Endodermal cell (in vitro differentiated cells): ENCODE measurements at regions not wholly inside any gene's neighbourhood (a gene's known extent, or its start where the extent isn't known, plus 50 kb on each side); places are given as distances from the start of the nearest gene placed in this dataset.

Source experiments
- DNase-seq: peaks from one replicate; pipeline ENCODE4 v3.0.0-alpha.2; 2017
- H3K27ac ChIP-seq: 2 replicates; pipeline ENCODE4 v1.5.1; 2013; ENCODE audit warnings: mild to moderate bottlenecking, low read depth, low read length, moderate library complexity
- H3K27me3 ChIP-seq: 2 replicates; pipeline ENCODE4 v1.6.1; 2013; ENCODE audit warnings: mild to moderate bottlenecking, low read length, moderate library complexity; ENCODE audit not compliant: insufficient read depth, control insufficient read depth, poor library complexity, severe bottlenecking
- H3K36me3 ChIP-seq: 2 replicates; pipeline ENCODE4 v1.7.0; 2013; ENCODE audit warnings: mild to moderate bottlenecking, low read length, moderate library complexity; ENCODE audit not compliant: control insufficient read depth, insufficient read depth
- H3K4me1 ChIP-seq: one replicate; pipeline ENCODE4 v1.7.0; 2013; ENCODE audit warnings: low read length; ENCODE audit not compliant: control insufficient read depth, insufficient read depth
- H3K4me3 ChIP-seq: 2 replicates; pipeline ENCODE4 v1.5.1; 2013; ENCODE audit warnings: mild to moderate bottlenecking, low read length, moderate library complexity
- H3K9ac ChIP-seq: 2 replicates; pipeline ENCODE4 v1.6.1; 2013; ENCODE audit warnings: mild to moderate bottlenecking, low read length, moderate library complexity; ENCODE audit not compliant: poor library complexity, severe bottlenecking; ENCODE audit errors: extremely low read depth
- H3K9me3 ChIP-seq: 2 replicates; pipeline ENCODE4 v1.6.1; 2013; ENCODE audit warnings: mild to moderate bottlenecking, low read length, moderate library complexity; ENCODE audit not compliant: control insufficient read depth
- H3K27ac Mint-ChIP-seq: 2 replicates; pipeline ENCODE4 v1.8.0; 2020; ENCODE audit warnings: mixed read lengths
- H3K27me3 Mint-ChIP-seq: 2 replicates; pipeline ENCODE4 v1.8.0; 2021; ENCODE audit warnings: mild to moderate bottlenecking, mixed read lengths; ENCODE audit not compliant: insufficient read depth
- H3K36me3 Mint-ChIP-seq: 2 replicates; pipeline ENCODE4 v1.8.0; 2020; ENCODE audit warnings: low read depth, mixed read lengths
- H3K4me1 Mint-ChIP-seq: 2 replicates; pipeline ENCODE4 v1.8.0; 2020; ENCODE audit warnings: mixed read lengths
- H3K4me3 Mint-ChIP-seq: 2 replicates; pipeline ENCODE4 v1.8.0; 2020; ENCODE audit warnings: mild to moderate bottlenecking, moderate library complexity, mixed read lengths
- H3K9me3 Mint-ChIP-seq: 2 replicates; pipeline ENCODE4 v1.8.0; 2020; ENCODE audit warnings: mild to moderate bottlenecking, mixed read lengths
- CTCF ChIP-seq: fragments of 200-600 bp; sonication (generic); conservative IDR thresholded peaks from 2 replicates; pipeline ENCODE4 v1.5.0; 2021; ENCODE audit warnings: antibody characterized with exemption, mild to moderate bottlenecking
- WGBS, 2 experiments: methylation state at CpG; one replicate each; pipeline versions ENCODE4 v1.1.5 to v1.1.7; 2013; ENCODE audit warnings: missing lambda C conversion rate in 2 of 2, mixed read lengths in 1 of 2; ENCODE audit not compliant: insufficient coverage in 1 of 2, insufficient read length in 1 of 2; 5-methylcytosine and 5-hydroxymethylcytosine counted together

GRCh38 chr5:64015824-64016223 is 53.6 kb upstream of the HTR1A start:
- peaks cover 20% of the 10 kb centered on the region for H3K4me1 Mint-ChIP-seq
- WGBS, 2 experiments, result 82% methylated on average over 1 of the region's 1 CpG; no CpG with 5 or more reads in 1 of the 2 experiments

More at GRCh38 chr5:64015824-64016223, 53.6 kb upstream of the HTR1A start:
- peaks cover under 1% of the 10 kb centered on the region for H3K9me3 Mint-ChIP-seq
- peak; percentile 57 for DNase-seq
- no peaks in the 10 kb centered on the region for H3K9me3 ChIP-seq
- H3K27ac ChIP-seq, result no peak overlapping the region
- no peak overlapping the region for H3K9ac ChIP-seq
- H3K4me1 ChIP-seq, result no peaks in the 10 kb centered on the region
- peaks cover 68% of the 10 kb centered on the region for H3K27me3 ChIP-seq
- H3K36me3 ChIP-seq, result no peaks in the 10 kb centered on the region
- TF ChIP-seq CTCF, result peak; percentile 78
- H3K27ac Mint-ChIP-seq, result no peak overlapping the region
- H3K36me3 Mint-ChIP-seq, result no peaks in the 10 kb centered on the region
- peaks cover 69% of the 10 kb centered on the region for H3K27me3 Mint-ChIP-seq
- no peak overlapping the region for H3K4me3 Mint-ChIP-seq
- H3K4me3 ChIP-seq, result no peak overlapping the region
